ENCODE measurements at regions not wholly inside any gene's neighbourhood (a gene's known extent, or its start where the extent isn't known, plus 50 kb on each side); places are given as distances from the start of the nearest gene placed in this dataset.

- H3K27me3 ChIP-seq (ENCODE audit: control insufficient read depth, insufficient read depth, low read length): no peaks in the 10 kb centered on the region
These were observed 265.3 kb upstream of the SMIM30 start for GRCh38 chr7:113383638-113384037.

GRCh38 chr7:113379746-113380145, 261.4 kb upstream of the SMIM30 start:
- Histone ChIP-seq H3K4me3 (ENCODE audit: low read depth, low read length) (no peak overlapping the region), H3K4me2 (ENCODE audit: low read length) (no peak overlapping the region), H2AFZ (no peak overlapping the region), H3K36me3 (ENCODE audit: control insufficient read depth, insufficient read depth, low read length) (no peaks in the 10 kb centered on the region), H3K27ac (no peak overlapping the region), H3K27me3 (ENCODE audit: control insufficient read depth, insufficient read depth, low read length) (no peaks in the 10 kb centered on the region), H3K9me3 (ENCODE audit: control insufficient read depth, low read length) (no peaks in the 10 kb centered on the region), H3K4me1 (peaks cover 10% of the 10 kb centered on the region), H3K79me2 (no peaks in the 10 kb centered on the region), H3K9ac (no peak overlapping the region)
- TF ChIP-seq CTCF (IDR thresholded peaks at IDR 0.05): no peak

More at GRCh38 chr7:113383638-113384037, 265.3 kb upstream of the SMIM30 start:
- no peaks in the 10 kb centered on the region for H3K79me2 ChIP-seq
- TF ChIP-seq CTCF (IDR thresholded peaks at IDR 0.05): no peak
- no peak overlapping the region for H2AFZ ChIP-seq
- H3K4me3 ChIP-seq (ENCODE audit: low read depth, low read length): no peak overlapping the region
- no peak overlapping the region for H3K27ac ChIP-seq
- H3K4me2 ChIP-seq (ENCODE audit: low read length): no peak overlapping the region
- no peaks in the 10 kb centered on the region for H3K36me3 ChIP-seq (ENCODE audit: control insufficient read depth, insufficient read depth, low read length)
- H3K9ac ChIP-seq: no peak overlapping the region
- no peaks in the 10 kb centered on the region for H3K9me3 ChIP-seq (ENCODE audit: control insufficient read depth, low read length)
- H3K4me1 ChIP-seq: peaks cover 10% of the 10 kb centered on the region

GRCh38 chr7:113374955-113375354, 256.6 kb upstream of the SMIM30 start:
- Histone ChIP-seq H3K79me2 (peaks cover 2% of the 10 kb centered on the region), H3K9ac (no peak overlapping the region), H3K4me1 (peaks cover 12% of the 10 kb centered on the region), H3K27me3 (ENCODE audit: control insufficient read depth, insufficient read depth, low read length) (no peaks in the 10 kb centered on the region), H2AFZ (no peak overlapping the region), H3K4me3 (ENCODE audit: low read depth, low read length) (no peak overlapping the region), H3K9me3 (ENCODE audit: control insufficient read depth, low read length) (no peaks in the 10 kb centered on the region), H3K27ac (no peak overlapping the region), H3K4me2 (ENCODE audit: low read length) (no peak overlapping the region), H3K36me3 (ENCODE audit: control insufficient read depth, insufficient read depth, low read length) (no peaks in the 10 kb centered on the region)
- TF ChIP-seq CTCF (IDR thresholded peaks at IDR 0.05): no peak

GRCh38 chr7:113373863-113374262, 255.5 kb upstream of the SMIM30 start:
- Histone ChIP-seq H3K4me2 (ENCODE audit: low read length) (no peak overlapping the region), H3K9me3 (ENCODE audit: control insufficient read depth, low read length) (no peaks in the 10 kb centered on the region), H3K36me3 (ENCODE audit: control insufficient read depth, insufficient read depth, low read length) (no peaks in the 10 kb centered on the region), H3K9ac (no peak overlapping the region), H3K79me2 (peaks cover 4% of the 10 kb centered on the region), H3K4me3 (ENCODE audit: low read depth, low read length) (no peak overlapping the region), H2AFZ (no peak overlapping the region), H3K27ac (no peak overlapping the region), H3K4me1 (peaks cover 9% of the 10 kb centered on the region), H3K27me3 (ENCODE audit: control insufficient read depth, insufficient read depth, low read length) (no peaks in the 10 kb centered on the region)
- TF ChIP-seq CTCF (IDR thresholded peaks at IDR 0.05): no peak

- Histone ChIP-seq H3K79me2 (peaks cover 4% of the 10 kb centered on the region), H2AFZ (peak overlapping the region; percentile 36), H3K9ac (no peak overlapping the region), H3K4me2 (ENCODE audit: low read length) (no peak overlapping the region), H3K4me3 (ENCODE audit: low read depth, low read length) (no peak overlapping the region), H3K36me3 (ENCODE audit: control insufficient read depth, insufficient read depth, low read length) (no peaks in the 10 kb centered on the region), H3K27ac (peak overlapping the region; percentile 45), H3K27me3 (ENCODE audit: control insufficient read depth, insufficient read depth, low read length) (no peaks in the 10 kb centered on the region), H3K4me1 (peaks cover 9% of the 10 kb centered on the region), H3K9me3 (ENCODE audit: control insufficient read depth, low read length) (no peaks in the 10 kb centered on the region)
- no peak for TF ChIP-seq CTCF (IDR thresholded peaks at IDR 0.05)
These were observed 253.2 kb upstream of the SMIM30 start for GRCh38 chr7:113371416-113372043.

Data from parathyroid adenoma (tissue), 2 donors.